Astrocyte of the spinal cord (primary cell): ENCODE measurements at regions not wholly inside any gene's neighbourhood (a gene's known extent, or its start where the extent isn't known, plus 50 kb on each side); places are given as distances from the start of the nearest gene placed in this dataset.

ENCODE experiments used
- DNase-seq: peaks from one replicate; pipeline ENCODE4 v3.0.0; 2011; ENCODE audit warnings: low read depth, low spot score
- H3K4me3 ChIP-seq: 2 replicates; pipeline ENCODE4 v1.5.1; 2011; ENCODE audit warnings: low read depth, mild to moderate bottlenecking, low read length, moderate library complexity
- CTCF ChIP-seq: IDR thresholded peaks from 2 replicates; pipeline ENCODE4 v1.5.1; 2012; ENCODE audit warnings: low read depth, mild to moderate bottlenecking, low read length, inconsistent platforms
- in situ Hi-C: cut with HindIII; loops from 2 replicates; pipeline ENCODE4 v1.10.0; 2017; ENCODE audit warnings: low sequenced_read_pairs

GRCh38 chrX:23559975-23560374 lies 107.3 kb upstream of the PRDX4 start:
- DNase-seq = no peak
- no peak for TF ChIP-seq CTCF
- in situ Hi-C loops = no loop called here
- no peak overlapping the region for H3K4me3 ChIP-seq

GRCh38 chrX:23570674-23571343 lies 96.5 kb upstream of the PRDX4 start:
- no peak for TF ChIP-seq CTCF
- DNase-seq = no peak
- H3K4me3 ChIP-seq = no peak overlapping the region
- in situ Hi-C loops = no loop called here

GRCh38 chrX:23575281-23575680 lies 92.0 kb upstream of the PRDX4 start:
- in situ Hi-C loops = no loop called here
- DNase-seq = no peak
- TF ChIP-seq CTCF = no peak
- no peak overlapping the region for H3K4me3 ChIP-seq

- in situ Hi-C loops = no loop called here
- DNase-seq = peak; percentile 17
- H3K4me3 ChIP-seq = no peak overlapping the region
- TF ChIP-seq CTCF = no peak
Observed at GRCh38 chrX:23578079-23578478, 89.2 kb upstream of the PRDX4 start.

- no peak for TF ChIP-seq CTCF
- no peak overlapping the region for H3K4me3 ChIP-seq
- in situ Hi-C loops = no loop called here
- no peak for DNase-seq
Observed at GRCh38 chrX:23589496-23589895, 77.8 kb upstream of the PRDX4 start.

GRCh38 chrX:23592741-23593140 lies 74.6 kb upstream of the PRDX4 start:
- no peak overlapping the region for H3K4me3 ChIP-seq
- TF ChIP-seq CTCF = no peak
- DNase-seq = no peak
- in situ Hi-C loops = no loop called here
